Fibroblast of lung (primary cell): ENCODE measurements at regions not wholly inside any gene's neighbourhood (a gene's known extent, or its start where the extent isn't known, plus 50 kb on each side); places are given as distances from the start of the nearest gene placed in this dataset.

ENCODE experiments used
- DNase-seq, 2 donors: peaks; one replicate each; pipeline versions ENCODE4 v3.0.0 to v3.0.0-alpha.2; 2010; ENCODE audit warnings: low read depth in 2 of 2
- H2AFZ ChIP-seq: 2 replicates; pipeline ENCODE4 v1.5.1; 2012; ENCODE audit warnings: low read length, control low read depth, inconsistent platforms
- H3K27ac ChIP-seq: 2 replicates; pipeline ENCODE4 v1.5.1; 2011; ENCODE audit warnings: low read length, control low read depth; ENCODE audit not compliant: insufficient read depth
- H3K27me3 ChIP-seq: 2 replicates; pipeline ENCODE4 v1.5.1; 2011; ENCODE audit warnings: mild to moderate bottlenecking, low read length; ENCODE audit not compliant: control insufficient read depth, insufficient read depth
- H3K36me3 ChIP-seq: 2 replicates; pipeline ENCODE4 v1.5.1; 2011; ENCODE audit warnings: low read length; ENCODE audit not compliant: control insufficient read depth, insufficient read depth
- H3K4me1 ChIP-seq: 2 replicates; pipeline ENCODE4 v1.5.1; 2011; ENCODE audit warnings: low read length; ENCODE audit not compliant: control insufficient read depth, insufficient read depth; ENCODE audit errors: extremely low read depth
- H3K4me2 ChIP-seq: 2 replicates; pipeline ENCODE4 v1.5.1; 2011; ENCODE audit warnings: low read length, control low read depth; ENCODE audit not compliant: insufficient read depth; ENCODE audit errors: extremely low read depth
- H3K4me3 ChIP-seq, 4 experiments: fragments of 200-600 bp in 1 of 4; sonication (generic) in 1 of 4; replicated peaks in 1 of 4; 2 replicates each; pipeline ENCODE4 v1.5.1; 2011 to 2016; ENCODE audit warnings: low read length in 4 of 4, low read depth in 3 of 4, mild to moderate bottlenecking in 3 of 4, control low read depth in 2 of 4, inconsistent platforms in 1 of 4, mixed read lengths in 1 of 4; ENCODE audit not compliant: insufficient read depth in 1 of 4; ENCODE audit errors: control extremely low read depth in 1 of 4
- H3K79me2 ChIP-seq: 2 replicates; pipeline ENCODE4 v1.5.1; 2012; ENCODE audit warnings: mild to moderate bottlenecking, low read length, inconsistent platforms; ENCODE audit not compliant: control insufficient read depth, insufficient read depth
- H3K9ac ChIP-seq: 2 replicates; pipeline ENCODE4 v1.5.1; 2011; ENCODE audit warnings: mild to moderate bottlenecking, low read length, control low read depth; ENCODE audit not compliant: insufficient read depth
- H3K9me3 ChIP-seq: 2 replicates; pipeline ENCODE4 v1.5.1; 2012; ENCODE audit warnings: low read depth, low read length; ENCODE audit not compliant: control insufficient read depth, insufficient read depth
- H4K20me1 ChIP-seq: 2 replicates; pipeline ENCODE4 v1.5.1; 2011; ENCODE audit warnings: low read length; ENCODE audit not compliant: control insufficient read depth, insufficient read depth; ENCODE audit errors: extremely low read depth
- CTCF ChIP-seq, 2 donors: IDR thresholded peaks in 1 of 2; conservative IDR thresholded peaks in 1 of 2; 1 replicate in 1 of 2; 2 replicates in 1 of 2; pipeline ENCODE4 v1.5.1; 2011 to 2012; ENCODE audit warnings: low read length in 2 of 2, control low read depth in 1 of 2, inconsistent platforms in 1 of 2, low read depth in 1 of 2, mild to moderate bottlenecking in 1 of 2
- EZH2 ChIP-seq: IDR thresholded peaks from 2 replicates; pipeline ENCODE4 v1.5.1; 2012; ENCODE audit warnings: low read length, control low read depth, mild to moderate bottlenecking; ENCODE audit errors: missing control alignments

- no peaks in the 10 kb centered on the region for H3K36me3 ChIP-seq
- H2AFZ ChIP-seq: no peak overlapping the region
- H4K20me1 ChIP-seq: no peaks in the 10 kb centered on the region
- H3K9me3 ChIP-seq: no peaks in the 10 kb centered on the region
- no peak overlapping the region for H3K27ac ChIP-seq
- H3K9ac ChIP-seq: no peak overlapping the region
- no peaks in the 10 kb centered on the region for H3K4me1 ChIP-seq
- no peak overlapping the region for H3K4me3 ChIP-seq
- H3K27me3 ChIP-seq: peaks cover 3% of the 10 kb centered on the region
- H3K4me2 ChIP-seq: no peak overlapping the region
- no peak for TF ChIP-seq EZH2
- no peak for TF ChIP-seq CTCF (conservative IDR thresholded peaks at IDR 0.05 in 1 of 2, IDR thresholded peaks at IDR 0.05 in 1 of 2; ENCODE audit: low read depth in 1 of 2, low read length in 2 of 2)
- DNase-seq: no peak
- H3K79me2 ChIP-seq: no peaks in the 10 kb centered on the region
These were observed 277.1 kb upstream of the CCDC54 start for GRCh38 chr3:107100137-107100536.

GRCh38 chr3:107100573-107100972 is 276.7 kb upstream of the CCDC54 start:
- Histone ChIP-seq H3K4me1 (no peaks in the 10 kb centered on the region), H3K9me3 (no peaks in the 10 kb centered on the region)

GRCh38 chr3:107103786-107104185 is 273.5 kb upstream of the CCDC54 start:
- Histone ChIP-seq H4K20me1 (no peaks in the 10 kb centered on the region), H2AFZ (no peak overlapping the region), H3K9me3 (no peaks in the 10 kb centered on the region), H3K4me2 (no peak overlapping the region), H3K4me3 (no peak overlapping the region), H3K9ac (no peak overlapping the region), H3K79me2 (no peaks in the 10 kb centered on the region), H3K27me3 (peaks cover 3% of the 10 kb centered on the region), H3K27ac (no peak overlapping the region), H3K4me1 (no peaks in the 10 kb centered on the region), H3K36me3 (no peaks in the 10 kb centered on the region)
- TF ChIP-seq EZH2: no peak
- no peak for TF ChIP-seq CTCF (conservative IDR thresholded peaks at IDR 0.05 in 1 of 2, IDR thresholded peaks at IDR 0.05 in 1 of 2; ENCODE audit: low read depth in 1 of 2, low read length in 2 of 2)
- DNase-seq: no peak

More at GRCh38 chr3:107100573-107100972, 276.7 kb upstream of the CCDC54 start:
- H2AFZ ChIP-seq: no peak overlapping the region
- H3K9ac ChIP-seq: no peak overlapping the region
- H3K27ac ChIP-seq: no peak overlapping the region
- H3K4me3 ChIP-seq: no peak overlapping the region
- H3K4me2 ChIP-seq: no peak overlapping the region
- H3K27me3 ChIP-seq: peaks cover 3% of the 10 kb centered on the region
- no peaks in the 10 kb centered on the region for H3K79me2 ChIP-seq
- no peak for TF ChIP-seq EZH2
- no peak for TF ChIP-seq CTCF (conservative IDR thresholded peaks at IDR 0.05 in 1 of 2, IDR thresholded peaks at IDR 0.05 in 1 of 2; ENCODE audit: low read depth in 1 of 2, low read length in 2 of 2)
- DNase-seq: no peak
- H3K36me3 ChIP-seq: no peaks in the 10 kb centered on the region
- H4K20me1 ChIP-seq: no peaks in the 10 kb centered on the region
